Calu3 (cell line): ENCODE measurements at regions not wholly inside any gene's neighbourhood (a gene's known extent, or its start where the extent isn't known, plus 50 kb on each side); places are given as distances from the start of the nearest gene placed in this dataset.

Source experiments
- BruUV-seq: library from RNA; stranded (reverse); fragments of 400-500 nt; replicated peaks from 2 replicates; lab custom pipeline; 2021; lab: Mats Ljungman, UMichigan
- CTCF ChIA-PET: fragments of 300-600 bp; sonication (Branson Sonifier 250); formaldehyde crosslinking; loops from one replicate; lab custom pipeline; 2022; ENCODE audit warnings: antibody characterized with exemption; lab: Charles Lee
- DNase-seq: peaks from one replicate; pipeline ENCODE4 v3.0.0; 2022
- H3K27ac Mint-ChIP-seq: one replicate; pipeline ENCODE4 v1.8.0; 2022; ENCODE audit warnings: mixed read lengths; ENCODE audit not compliant: unreplicated experiment
- H3K27me3 Mint-ChIP-seq: one replicate; pipeline ENCODE4 v1.8.0; 2022; ENCODE audit warnings: mixed read lengths; ENCODE audit not compliant: unreplicated experiment
- H3K36me3 Mint-ChIP-seq: one replicate; pipeline ENCODE4 v1.8.0; 2022; ENCODE audit warnings: mild to moderate bottlenecking, moderate library complexity, mixed read lengths; ENCODE audit not compliant: insufficient read depth, unreplicated experiment
- H3K4me1 Mint-ChIP-seq: one replicate; pipeline ENCODE4 v1.8.0; 2022; ENCODE audit warnings: mild to moderate bottlenecking, low read depth, mixed read lengths; ENCODE audit not compliant: unreplicated experiment
- H3K4me3 Mint-ChIP-seq: one replicate; pipeline ENCODE4 v1.8.0; 2022; ENCODE audit warnings: mild to moderate bottlenecking, low read depth, moderate library complexity, mixed read lengths; ENCODE audit not compliant: unreplicated experiment
- H3K9me3 Mint-ChIP-seq: one replicate; pipeline ENCODE4 v1.8.0; 2022; ENCODE audit warnings: low read depth, mixed read lengths; ENCODE audit not compliant: unreplicated experiment
- CTCF ChIP-seq: fragments of 200-600 bp; IDR thresholded peaks from one replicate; pipeline ENCODE4 v1.8.0; 2022; ENCODE audit warnings: antibody characterized with exemption; ENCODE audit not compliant: unreplicated experiment
- intact Hi-C: fragments of 100-400 bp; cut with micrococcal nuclease; formaldehyde crosslinking; loops from one replicate; pipeline ENCODE4 v1.10.0; 2022; ENCODE audit not compliant: unreplicated experiment

GRCh38 chr4:43757147-43757546 is 691.5 kb downstream of the KCTD8 start:
- intact Hi-C loops: no loop called here
- H3K4me1 Mint-ChIP-seq: no peaks in the 10 kb centered on the region
- H3K4me3 Mint-ChIP-seq: no peak overlapping the region
- CTCF ChIA-PET: no interaction called here
- no peak overlapping the region for H3K27ac Mint-ChIP-seq
- peaks cover 8% of the 10 kb centered on the region for H3K9me3 Mint-ChIP-seq
- H3K36me3 Mint-ChIP-seq: no peaks in the 10 kb centered on the region
- DNase-seq: no peak
- no TSS peak for BruUV-seq
- TF ChIP-seq CTCF: no peak
- no peaks in the 10 kb centered on the region for H3K27me3 Mint-ChIP-seq

GRCh38 chr4:43758836-43759235 is 689.8 kb downstream of the KCTD8 start:
- Mint-ChIP-seq H3K4me3 (no peak overlapping the region), H3K27ac (no peak overlapping the region), H3K9me3 (no peaks in the 10 kb centered on the region), H3K4me1 (no peaks in the 10 kb centered on the region), H3K27me3 (no peaks in the 10 kb centered on the region), H3K36me3 (no peaks in the 10 kb centered on the region)
- TF ChIP-seq CTCF: no peak
- no TSS peak for BruUV-seq
- intact Hi-C loops: no loop called here
- DNase-seq: no peak
- CTCF ChIA-PET: no interaction called here

- no peak for DNase-seq
- no peaks in the 10 kb centered on the region for H3K36me3 Mint-ChIP-seq
- no peaks in the 10 kb centered on the region for H3K9me3 Mint-ChIP-seq
- no peak for TF ChIP-seq CTCF
- intact Hi-C loops: no loop called here
- CTCF ChIA-PET: interaction anchor here (0.5 kb wide), 1 partner anchor 225 kb away, joined by 3 read pairs; no protein-coding TSS in a partner anchor
- no peak overlapping the region for H3K27ac Mint-ChIP-seq
- no peaks in the 10 kb centered on the region for H3K4me1 Mint-ChIP-seq
- BruUV-seq: no TSS peak
- H3K27me3 Mint-ChIP-seq: no peaks in the 10 kb centered on the region
- H3K4me3 Mint-ChIP-seq: no peak overlapping the region
Observed at GRCh38 chr4:43763029-43763610, 685.5 kb downstream of the KCTD8 start.

- intact Hi-C loops: no loop called here
- Mint-ChIP-seq H3K36me3 (no peaks in the 10 kb centered on the region), H3K27ac (no peak overlapping the region), H3K4me3 (no peak overlapping the region), H3K9me3 (no peaks in the 10 kb centered on the region), H3K27me3 (no peaks in the 10 kb centered on the region), H3K4me1 (no peaks in the 10 kb centered on the region)
- no peak for DNase-seq
- no peak for TF ChIP-seq CTCF
- BruUV-seq: no TSS peak
- CTCF ChIA-PET: interaction anchor here (0.5 kb wide), 1 partner anchor 1573 kb away, joined by 5 read pairs; no protein-coding TSS in a partner anchor
Observed at GRCh38 chr4:43765514-43765913, 683.1 kb downstream of the KCTD8 start.
